ENCODE measurements at regions not wholly inside any gene's neighbourhood (a gene's known extent, or its start where the extent isn't known, plus 50 kb on each side); places are given as distances from the start of the nearest gene placed in this dataset.
A peak's percentile ranks its signal among the peaks of the same experiment; 100 is the strongest.

DNA sequence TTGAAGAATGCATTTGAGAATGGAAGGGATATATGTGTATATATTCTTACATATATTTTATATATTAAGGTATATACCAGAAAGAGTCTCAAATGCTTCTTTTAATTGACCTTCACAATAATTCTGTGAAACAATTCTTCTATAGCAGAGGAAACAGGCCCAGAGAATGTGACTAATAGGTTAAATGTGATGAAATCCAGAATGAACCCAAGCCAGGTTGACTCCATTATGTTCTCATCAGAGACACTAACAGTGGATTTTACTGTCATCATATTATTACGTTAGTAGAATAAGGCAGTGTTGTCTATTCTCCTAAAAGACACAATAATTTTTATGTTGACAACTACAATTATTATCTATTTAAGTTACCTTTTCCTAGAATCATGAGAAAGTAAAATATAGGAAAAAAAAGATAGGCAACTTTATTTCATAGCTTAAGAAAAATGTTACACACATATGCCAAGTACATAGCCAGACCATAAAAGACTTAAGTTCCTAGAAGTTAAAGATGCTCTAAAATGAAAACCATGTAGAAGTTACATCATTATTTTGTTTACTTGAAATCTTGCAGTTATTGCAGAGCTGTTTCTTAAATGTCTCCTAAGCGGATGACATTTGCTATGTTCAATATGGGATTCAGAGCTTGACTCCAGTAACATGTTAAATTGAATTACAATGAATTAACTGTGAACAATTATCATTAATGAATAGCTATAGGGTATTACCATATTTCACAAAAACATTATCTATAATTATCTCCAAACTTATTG lies 56.2 kb upstream of the ANKRD50 start:
- peaks cover 8% of the 10 kb centered on the region for H3K4me1 Mint-ChIP-seq
- TF ChIP-seq, protein P1, sequence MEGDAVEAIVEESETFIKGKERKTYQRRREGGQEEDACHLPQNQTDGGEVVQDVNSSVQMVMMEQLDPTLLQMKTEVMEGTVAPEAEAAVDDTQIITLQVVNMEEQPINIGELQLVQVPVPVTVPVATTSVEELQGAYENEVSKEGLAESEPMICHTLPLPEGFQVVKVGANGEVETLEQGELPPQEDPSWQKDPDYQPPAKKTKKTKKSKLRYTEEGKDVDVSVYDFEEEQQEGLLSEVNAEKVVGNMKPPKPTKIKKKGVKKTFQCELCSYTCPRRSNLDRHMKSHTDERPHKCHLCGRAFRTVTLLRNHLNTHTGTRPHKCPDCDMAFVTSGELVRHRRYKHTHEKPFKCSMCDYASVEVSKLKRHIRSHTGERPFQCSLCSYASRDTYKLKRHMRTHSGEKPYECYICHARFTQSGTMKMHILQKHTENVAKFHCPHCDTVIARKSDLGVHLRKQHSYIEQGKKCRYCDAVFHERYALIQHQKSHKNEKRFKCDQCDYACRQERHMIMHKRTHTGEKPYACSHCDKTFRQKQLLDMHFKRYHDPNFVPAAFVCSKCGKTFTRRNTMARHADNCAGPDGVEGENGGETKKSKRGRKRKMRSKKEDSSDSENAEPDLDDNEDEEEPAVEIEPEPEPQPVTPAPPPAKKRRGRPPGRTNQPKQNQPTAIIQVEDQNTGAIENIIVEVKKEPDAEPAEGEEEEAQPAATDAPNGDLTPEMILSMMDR (conservative IDR thresholded peaks at IDR 0.05), result no peak
- no peak overlapping the region for H3K4me3 Mint-ChIP-seq
- H3K27me3 Mint-ChIP-seq (ENCODE audit: low read depth), result no peaks in the 10 kb centered on the region
- H3K9me3 Mint-ChIP-seq, result peaks cover 11% of the 10 kb centered on the region
- DNase-seq (ENCODE audit: low read depth, low spot score), result no peak
- H3K27ac Mint-ChIP-seq (ENCODE audit: unreplicated experiment), result no peak overlapping the region
- peaks cover 4% of the 10 kb centered on the region for H3K36me3 Mint-ChIP-seq (ENCODE audit: low read depth)

DNA sequence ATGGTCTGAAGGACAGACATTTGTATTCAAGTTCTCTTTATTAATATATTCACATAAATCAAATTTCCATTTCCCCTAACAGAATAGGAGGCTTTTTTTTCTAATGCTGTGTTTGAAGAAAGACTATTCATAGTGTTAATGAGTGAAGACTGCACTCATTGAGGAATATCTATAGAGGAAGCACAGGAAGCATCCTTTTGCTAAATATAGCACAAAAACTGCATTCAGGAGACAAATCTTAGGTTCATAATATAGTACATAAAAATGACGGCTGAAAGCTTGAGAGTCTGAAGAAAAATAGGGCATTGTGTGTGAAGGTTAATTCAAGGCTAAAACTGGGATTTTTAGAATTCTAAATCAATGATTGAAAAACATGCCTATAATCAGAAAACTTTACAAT lies 50.4 kb upstream of the ANKRD50 start:
- H3K4me1 Mint-ChIP-seq, result peaks cover 24% of the 10 kb centered on the region
- peak overlapping the region; percentile 91 for H3K27ac Mint-ChIP-seq (ENCODE audit: unreplicated experiment)
- TF ChIP-seq, protein P1 (conservative IDR thresholded peaks at IDR 0.05), result no peak
- H3K4me3 Mint-ChIP-seq, result no peak overlapping the region
- no peaks in the 10 kb centered on the region for H3K27me3 Mint-ChIP-seq (ENCODE audit: low read depth)
- H3K36me3 Mint-ChIP-seq (ENCODE audit: low read depth), result peaks cover 4% of the 10 kb centered on the region
- DNase-seq (ENCODE audit: low read depth, low spot score), result no peak
- H3K9me3 Mint-ChIP-seq, result peaks cover 12% of the 10 kb centered on the region

Measured in neural crest cell (in vitro differentiated cells).